ENCODE measurements at regions not wholly inside any gene's neighbourhood (a gene's known extent, or its start where the extent isn't known, plus 50 kb on each side); places are given as distances from the start of the nearest gene placed in this dataset.

GRCh38 chrX:9148615-9149399 lies 114.9 kb upstream of the FAM9B start (continued):
- TF ChIP-seq SAP30 (IDR thresholded peaks at IDR 0.05; ENCODE audit: insufficient read depth, insufficient replicate concordance, low read length) (no peak), EP300 (IDR thresholded peaks at IDR 0.05; ENCODE audit: borderline replicate concordance in 1 of 2, low read depth in 2 of 2, low read length in 2 of 2) (peak in 1 of 2 experiments; percentile 57; a peak in 1 of 3 replicates), CBX8 (IDR thresholded peaks at IDR 0.05; ENCODE audit: borderline replicate concordance, low read depth, low read length) (no peak), SRF (IDR thresholded peaks at IDR 0.05; ENCODE audit: low read depth, low read length) (peak; percentile 71), TBP (IDR thresholded peaks at IDR 0.05; ENCODE audit: low read depth, low read length) (no peak), SUZ12 (IDR thresholded peaks at IDR 0.05; ENCODE audit: low read length) (no peak), NANOG (IDR thresholded peaks at IDR 0.05; ENCODE audit: insufficient read depth, low read depth, low read length, poor library complexity, severe bottlenecking) (peak; percentile 90), ASH2L (IDR thresholded peaks at IDR 0.05; ENCODE audit: low read length) (no peak), JUN (IDR thresholded peaks at IDR 0.05; ENCODE audit: low read depth, low read length) (peak; percentile 60; the same call in 1 of the 2 replicates), CREB1 (IDR thresholded peaks at IDR 0.05) (no peak), RXRA (IDR thresholded peaks at IDR 0.05; ENCODE audit: insufficient read depth, low read depth, low read length) (no peak), SP1 (IDR thresholded peaks at IDR 0.05; ENCODE audit: low read depth, low read length) (no peak), GTF2F1 (IDR thresholded peaks at IDR 0.05; ENCODE audit: borderline replicate concordance, low read depth, low read length) (no peak), SP4 (IDR thresholded peaks at IDR 0.05; ENCODE audit: low read length) (no peak), BACH1 (IDR thresholded peaks at IDR 0.05; ENCODE audit: low read length) (peak; percentile 98), HDAC2 (IDR thresholded peaks at IDR 0.05; ENCODE audit: borderline replicate concordance in 1 of 2, low read depth in 2 of 2, low read length in 2 of 2) (no peak), KDM1A (IDR thresholded peaks at IDR 0.05; ENCODE audit: borderline replicate concordance, low read length) (no peak), BRCA1 (IDR thresholded peaks at IDR 0.05; ENCODE audit: low read depth, low read length) (no peak), JUND (IDR thresholded peaks at IDR 0.05; ENCODE audit: low read length) (peak; percentile 56; the same call in 1 of the 2 replicates), GABPA (IDR thresholded peaks at IDR 0.05; ENCODE audit: borderline replicate concordance, insufficient read depth, low read length) (no peak), BCL11A (IDR thresholded peaks at IDR 0.05; ENCODE audit: low read depth in 2 of 2, low read length in 2 of 2) (no peak), TEAD4 (IDR thresholded peaks at IDR 0.05; ENCODE audit: low read depth, low read length) (peak; percentile 65), SIX5 (IDR thresholded peaks at IDR 0.05; ENCODE audit: low read depth, low read length) (no peak), TAF7 (optimal IDR thresholded peaks at IDR 0.05; ENCODE audit: borderline replicate concordance, low read depth, low read length) (no peak), ZNF274 (IDR thresholded peaks at IDR 0.05; ENCODE audit: borderline replicate concordance, extremely low read depth, low read length) (no peak)
